Right atrium auricular region (tissue), 2 donors: ENCODE measurements at regions not wholly inside any gene's neighbourhood (a gene's known extent, or its start where the extent isn't known, plus 50 kb on each side); places are given as distances from the start of the nearest gene placed in this dataset.
"Not testable (repeated sequence)": the region's sequence is repeated elsewhere in the genome, so short reads cannot be mapped to it uniquely, and the experiment has no call there.

Experiments
- DNase-seq: peaks from one replicate; pipeline ENCODE4 v3.0.0-alpha.2; 2019; ENCODE audit warnings: low spot score
- H3K27ac ChIP-seq, 2 donors: fragments of 200-600 bp; sonication (generic); 1 replicate in 1 of 2; 2 replicates in 1 of 2; pipeline ENCODE4 v1.5.1; 2016 to 2019
- H3K27me3 ChIP-seq, 2 donors: fragments of 200-600 bp; sonication (generic); one replicate each; pipeline versions ENCODE4 v1.5.1 to v1.6.0; 2017 to 2019
- H3K36me3 ChIP-seq: fragments of 200-600 bp; sonication (generic); one replicate; pipeline ENCODE4 v1.5.1; 2016
- H3K4me1 ChIP-seq, 2 donors: fragments of 200-600 bp; sonication (generic); one replicate each; pipeline versions ENCODE4 v1.5.1 to v1.6.0; 2017 to 2019
- H3K4me3 ChIP-seq, 2 donors: fragments of 200-600 bp; sonication (generic); 1 replicate in 1 of 2; 2 replicates in 1 of 2; pipeline ENCODE4 v1.5.1; 2017 to 2019; ENCODE audit warnings: mild to moderate bottlenecking in 1 of 2, moderate library complexity in 1 of 2
- H3K9me3 ChIP-seq, 2 donors: fragments of 200-600 bp; sonication (generic); one replicate each; pipeline ENCODE4 v1.5.1; 2019
- TF ChIP-seq, protein P1 (sequence below), 2 donors: fragments of 200-600 bp; sonication (generic); IDR thresholded peaks; one replicate each; pipeline ENCODE4 v1.5.1; 2019; ENCODE audit warnings: antibody characterized with exemption in 2 of 2

DNA sequence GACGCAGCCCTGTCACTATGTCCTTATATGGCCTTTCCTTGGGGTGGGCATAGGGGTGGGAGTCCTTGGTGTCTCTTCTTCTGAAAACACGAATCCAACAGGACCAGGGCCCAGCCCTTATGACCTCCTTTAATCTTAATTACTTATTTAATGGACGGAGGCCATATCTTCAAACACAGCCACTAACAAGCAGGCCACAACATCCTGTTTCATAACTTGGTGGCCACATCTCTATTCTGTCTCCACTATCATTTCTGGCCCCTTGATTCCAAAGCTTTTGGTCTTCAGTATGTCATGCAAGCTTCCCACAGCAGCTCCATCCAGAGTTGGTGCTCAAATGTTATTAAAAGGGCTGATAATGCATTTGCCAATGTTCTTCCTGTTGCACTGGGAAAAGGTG lies 287.3 kb upstream of the SMIM21 start:
- Histone ChIP-seq H3K27ac (no peak overlapping the region), H3K27me3 (no peaks in the 10 kb centered on the region), H3K4me3 (no peak overlapping the region), H3K4me1 (no peaks in the 10 kb centered on the region), H3K36me3 (no peaks in the 10 kb centered on the region), H3K9me3 (peaks cover 0 to 5% of the 10 kb centered on the region in 2 donors)
- DNase-seq, result no peak
- TF ChIP-seq, protein P1, sequence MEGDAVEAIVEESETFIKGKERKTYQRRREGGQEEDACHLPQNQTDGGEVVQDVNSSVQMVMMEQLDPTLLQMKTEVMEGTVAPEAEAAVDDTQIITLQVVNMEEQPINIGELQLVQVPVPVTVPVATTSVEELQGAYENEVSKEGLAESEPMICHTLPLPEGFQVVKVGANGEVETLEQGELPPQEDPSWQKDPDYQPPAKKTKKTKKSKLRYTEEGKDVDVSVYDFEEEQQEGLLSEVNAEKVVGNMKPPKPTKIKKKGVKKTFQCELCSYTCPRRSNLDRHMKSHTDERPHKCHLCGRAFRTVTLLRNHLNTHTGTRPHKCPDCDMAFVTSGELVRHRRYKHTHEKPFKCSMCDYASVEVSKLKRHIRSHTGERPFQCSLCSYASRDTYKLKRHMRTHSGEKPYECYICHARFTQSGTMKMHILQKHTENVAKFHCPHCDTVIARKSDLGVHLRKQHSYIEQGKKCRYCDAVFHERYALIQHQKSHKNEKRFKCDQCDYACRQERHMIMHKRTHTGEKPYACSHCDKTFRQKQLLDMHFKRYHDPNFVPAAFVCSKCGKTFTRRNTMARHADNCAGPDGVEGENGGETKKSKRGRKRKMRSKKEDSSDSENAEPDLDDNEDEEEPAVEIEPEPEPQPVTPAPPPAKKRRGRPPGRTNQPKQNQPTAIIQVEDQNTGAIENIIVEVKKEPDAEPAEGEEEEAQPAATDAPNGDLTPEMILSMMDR (IDR thresholded peaks at IDR 0.05), result no peak

DNA sequence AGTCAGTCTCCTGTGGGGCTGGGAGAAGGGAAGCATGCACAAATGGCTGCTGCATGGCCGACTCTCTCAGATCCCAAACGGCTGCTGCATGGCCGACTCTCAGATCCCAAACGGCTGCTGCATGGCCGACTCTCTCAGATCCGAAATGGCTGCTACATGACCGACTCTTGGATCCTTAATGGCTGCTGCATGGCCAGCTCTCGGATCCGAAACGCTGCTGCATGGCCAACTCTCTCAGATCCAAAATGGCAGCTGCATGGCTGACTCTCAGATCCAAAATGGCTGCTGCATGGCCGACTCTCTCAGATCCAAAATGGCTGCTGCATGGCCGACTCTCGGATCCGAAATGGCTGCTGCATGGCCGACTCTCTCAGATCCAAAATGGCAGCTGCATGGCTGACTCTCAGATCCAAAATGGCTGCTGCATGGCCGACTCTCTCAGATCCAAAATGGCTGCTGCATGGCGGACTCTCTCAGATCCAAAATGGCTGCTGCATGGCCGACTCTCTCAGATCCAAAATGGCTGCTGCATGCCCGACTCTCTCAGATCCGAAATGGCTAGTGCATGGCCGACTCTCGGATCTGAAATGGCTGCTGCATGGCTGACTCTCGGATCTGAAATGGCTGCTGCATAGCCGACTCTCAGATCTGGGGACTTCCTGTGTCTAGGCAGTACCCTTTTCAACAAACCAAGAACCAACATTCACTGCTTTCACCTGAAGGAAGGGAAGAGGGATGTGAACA lies 284.8 kb upstream of the SMIM21 start:
- H3K27me3 ChIP-seq, H3K4me1 ChIP-seq, H3K27ac ChIP-seq, H3K36me3 ChIP-seq, H3K9me3 ChIP-seq, H3K4me3 ChIP-seq, DNase-seq: not testable (repeated sequence)

DNA sequence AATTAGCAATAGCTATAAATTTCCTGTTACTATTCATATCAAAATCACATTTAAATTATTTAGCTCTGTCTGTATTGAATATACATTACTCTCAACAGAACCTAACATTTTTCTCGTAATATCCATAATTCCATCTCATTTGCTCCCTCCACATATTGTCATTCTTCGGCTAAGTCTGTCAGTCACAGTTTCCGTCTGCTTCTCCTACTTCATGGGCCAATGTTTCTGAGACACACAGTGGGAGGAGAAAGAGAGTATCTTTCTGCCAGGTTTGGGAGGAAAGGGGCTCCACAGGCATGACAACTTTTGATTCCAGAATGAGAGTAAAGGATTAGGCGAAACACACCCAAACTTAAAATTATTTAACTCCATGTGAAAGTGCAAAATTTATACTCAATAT lies 273.1 kb upstream of the SMIM21 start:
- Histone ChIP-seq H3K4me1 (no peaks in the 10 kb centered on the region), H3K9me3 (no peaks in the 10 kb centered on the region), H3K27me3 (no peaks in the 10 kb centered on the region), H3K27ac (no peak overlapping the region), H3K4me3 (no peak overlapping the region), H3K36me3 (no peaks in the 10 kb centered on the region)
- TF ChIP-seq, protein P1 (IDR thresholded peaks at IDR 0.05), result no peak
- DNase-seq, result no peak

DNA sequence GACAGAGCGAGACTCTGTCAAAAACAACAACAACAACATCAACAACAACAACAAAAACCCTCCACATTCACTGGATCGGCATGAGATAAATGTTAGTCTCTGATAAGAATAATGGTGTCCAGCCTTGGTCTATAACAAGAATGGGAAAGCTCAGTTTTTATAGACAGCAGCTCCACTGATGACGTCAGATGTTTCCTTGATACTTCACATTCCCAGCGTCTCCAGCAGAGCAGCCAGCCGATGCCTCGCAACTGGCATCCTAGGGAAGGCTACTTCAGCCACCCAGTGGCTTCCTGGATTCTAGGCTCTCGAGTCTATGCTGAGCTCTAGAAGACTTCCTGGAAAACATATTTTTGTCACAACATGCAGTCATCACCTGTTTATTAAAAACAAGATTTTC lies 271.4 kb upstream of the SMIM21 start:
- H3K27ac ChIP-seq, result no peak overlapping the region
- no peaks in the 10 kb centered on the region for H3K4me1 ChIP-seq
- H3K27me3 ChIP-seq, result no peaks in the 10 kb centered on the region
- H3K4me3 ChIP-seq, result no peak overlapping the region
- H3K9me3 ChIP-seq, result no peaks in the 10 kb centered on the region
- TF ChIP-seq, protein P1 (IDR thresholded peaks at IDR 0.05), result no peak
- DNase-seq, result no peak
- H3K36me3 ChIP-seq, result no peaks in the 10 kb centered on the region

DNA sequence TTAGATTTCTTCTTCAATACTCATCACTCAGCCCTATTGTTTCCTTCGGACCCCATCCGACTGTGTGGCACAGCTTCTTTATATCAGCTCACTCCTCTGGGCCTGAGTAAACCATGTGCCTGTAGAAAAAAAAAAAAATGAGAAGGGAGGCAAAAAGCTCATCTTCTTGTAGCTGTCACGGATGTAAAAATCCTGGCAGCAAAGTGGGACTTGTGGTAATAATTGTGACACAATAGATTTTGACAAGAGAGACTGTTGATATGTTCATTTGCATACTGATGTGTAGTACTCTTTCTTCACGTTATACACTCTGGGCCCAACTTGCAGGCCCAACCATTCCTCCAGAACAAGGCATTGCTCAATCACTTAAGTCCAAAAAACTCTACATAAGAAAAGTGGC lies 270.0 kb upstream of the SMIM21 start:
- Histone ChIP-seq H3K4me1 (no peaks in the 10 kb centered on the region), H3K27ac (no peak overlapping the region), H3K4me3 (no peak overlapping the region), H3K9me3 (no peaks in the 10 kb centered on the region), H3K27me3 (no peaks in the 10 kb centered on the region), H3K36me3 (no peaks in the 10 kb centered on the region)
- DNase-seq, result no peak
- TF ChIP-seq, protein P1 (IDR thresholded peaks at IDR 0.05), result no peak

DNA sequence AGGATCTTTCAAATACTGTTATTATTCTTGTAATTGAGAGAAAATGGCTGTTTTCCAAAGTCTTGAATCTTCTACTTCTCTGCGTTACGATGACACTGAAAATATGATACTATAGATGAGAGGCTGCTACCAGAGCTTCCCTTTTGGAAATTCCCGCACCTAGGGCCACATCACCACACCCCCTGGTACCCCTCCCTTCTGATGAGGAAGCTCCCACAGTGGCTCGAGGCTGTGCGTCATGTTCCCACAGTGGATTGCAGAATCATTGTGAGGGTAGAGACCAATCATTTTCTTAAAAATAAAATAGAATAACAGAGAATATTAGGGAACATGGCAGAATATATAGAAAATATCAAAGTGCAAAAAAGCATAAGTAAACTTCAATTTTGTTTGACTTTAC lies 268.9 kb upstream of the SMIM21 start:
- Histone ChIP-seq H3K9me3 (no peaks in the 10 kb centered on the region), H3K27me3 (no peaks in the 10 kb centered on the region), H3K4me1 (no peaks in the 10 kb centered on the region), H3K4me3 (no peak overlapping the region), H3K27ac (no peak overlapping the region), H3K36me3 (no peaks in the 10 kb centered on the region)
- DNase-seq, result no peak
- TF ChIP-seq, protein P1 (IDR thresholded peaks at IDR 0.05), result no peak
